Ascending aorta (tissue), 2 donors: ENCODE measurements at regions not wholly inside any gene's neighbourhood (a gene's known extent, or its start where the extent isn't known, plus 50 kb on each side); places are given as distances from the start of the nearest gene placed in this dataset.

Experiments used
- DNase-seq, 2 donors: peaks; one replicate each; pipeline ENCODE4 v3.0.0-alpha.2; 2019; ENCODE audit warnings: low spot score in 2 of 2
- H3K27ac ChIP-seq, 2 donors: fragments of 200-600 bp; sonication (generic); one replicate each; pipeline ENCODE4 v1.5.1; 2016 to 2017; ENCODE audit warnings: mild to moderate bottlenecking in 1 of 2
- H3K27me3 ChIP-seq: fragments of 200-600 bp; sonication (generic); one replicate; pipeline ENCODE4 v1.5.1; 2017
- H3K36me3 ChIP-seq, 2 donors: fragments of 200-600 bp; sonication (generic); one replicate each; pipeline ENCODE4 v1.5.1; 2016
- H3K4me1 ChIP-seq, 2 donors: fragments of 200-600 bp; sonication (generic); one replicate each; pipeline ENCODE4 v1.5.1; 2016 to 2017; ENCODE audit warnings: mild to moderate bottlenecking in 1 of 2
- H3K4me3 ChIP-seq, 2 donors: fragments of 200-600 bp; sonication (generic); one replicate each; pipeline ENCODE4 v1.5.1; 2016 to 2017; ENCODE audit warnings: mild to moderate bottlenecking in 1 of 2
- H3K9me3 ChIP-seq, 2 donors: fragments of 200-600 bp; sonication (generic); one replicate each; pipeline ENCODE4 v1.5.1; 2016
- CTCF ChIP-seq, 3 experiments: fragments of 200-600 bp in 2 of 3; fragments of 450-650 bp in 1 of 3; sonication (generic) in 2 of 3; IDR thresholded peaks; one replicate each; pipeline ENCODE4 v1.5.1; 2016 to 2019; ENCODE audit warnings: antibody characterized with exemption in 3 of 3, mild to moderate bottlenecking in 1 of 3, moderate library complexity in 1 of 3
- intact Hi-C: fragments of 100-400 bp; cut with DNase I; formaldehyde crosslinking; loops from one replicate; pipeline ENCODE4 v1.15.1; 2023

- Histone ChIP-seq H3K4me3 (no peak overlapping the region), H3K9me3 (no peaks in the 10 kb centered on the region), H3K36me3 (no peaks in the 10 kb centered on the region), H3K27me3 (no peaks in the 10 kb centered on the region), H3K4me1 (no peaks in the 10 kb centered on the region), H3K27ac (no peak overlapping the region)
- intact Hi-C loops: no loop called here
- DNase-seq: no peak
- no peak for TF ChIP-seq CTCF (IDR thresholded peaks at IDR 0.05)
Observed at GRCh38 chr4:116397291-116397690, 688.1 kb downstream of the TRAM1L1 start.

- H3K27me3 ChIP-seq: no peaks in the 10 kb centered on the region
- H3K4me1 ChIP-seq: no peaks in the 10 kb centered on the region
- no peaks in the 10 kb centered on the region for H3K9me3 ChIP-seq
- H3K36me3 ChIP-seq: no peaks in the 10 kb centered on the region
- no peak overlapping the region for H3K4me3 ChIP-seq
- TF ChIP-seq CTCF (IDR thresholded peaks at IDR 0.05): no peak
- intact Hi-C loops: no loop called here
- no peak overlapping the region for H3K27ac ChIP-seq
- DNase-seq: no peak
Observed at GRCh38 chr4:116395408-116395807, 690.0 kb downstream of the TRAM1L1 start.

- Histone ChIP-seq H3K27me3 (no peaks in the 10 kb centered on the region), H3K36me3 (no peaks in the 10 kb centered on the region), H3K4me1 (no peaks in the 10 kb centered on the region), H3K27ac (no peak overlapping the region), H3K9me3 (no peaks in the 10 kb centered on the region), H3K4me3 (no peak overlapping the region)
- intact Hi-C loops: no loop called here
- DNase-seq: no peak
- TF ChIP-seq CTCF (IDR thresholded peaks at IDR 0.05): no peak
Observed at GRCh38 chr4:116391020-116391419, 694.4 kb downstream of the TRAM1L1 start.

GRCh38 chr4:116389139-116389538, 696.2 kb downstream of the TRAM1L1 start:
- Histone ChIP-seq H3K9me3 (no peaks in the 10 kb centered on the region), H3K36me3 (no peaks in the 10 kb centered on the region), H3K27ac (no peak overlapping the region), H3K4me3 (no peak overlapping the region), H3K4me1 (no peaks in the 10 kb centered on the region), H3K27me3 (no peaks in the 10 kb centered on the region)
- intact Hi-C loops: no loop called here
- no peak for TF ChIP-seq CTCF (IDR thresholded peaks at IDR 0.05)
- DNase-seq: no peak

DNA sequence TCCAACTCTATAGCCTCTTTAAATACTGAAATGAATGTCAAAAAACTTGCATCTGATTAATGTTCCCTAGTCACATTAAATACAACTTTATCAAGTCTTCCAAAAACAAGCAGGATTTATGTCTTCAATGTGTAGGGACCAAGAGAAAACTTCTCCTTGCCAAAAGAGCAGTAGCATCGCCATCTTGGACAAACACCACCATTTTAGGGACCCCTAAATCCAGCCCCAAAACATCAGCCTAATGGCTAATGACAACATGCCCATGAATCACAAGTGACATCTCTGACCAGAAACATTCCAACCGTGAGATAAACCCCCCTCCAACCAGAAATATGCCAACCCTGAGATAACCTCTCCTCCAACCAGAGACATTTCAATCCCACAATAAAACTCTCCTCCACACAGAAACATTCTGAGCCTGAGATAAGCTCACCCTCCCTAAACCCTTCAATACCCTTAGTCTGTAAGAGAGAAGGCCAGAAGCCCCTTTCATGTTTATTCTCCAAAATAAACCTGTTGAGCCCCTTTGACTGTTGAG, 697.4 kb downstream of the TRAM1L1 start:
- no peak for TF ChIP-seq CTCF (IDR thresholded peaks at IDR 0.05)
- intact Hi-C loops: no loop called here
- H3K4me1 ChIP-seq: no peaks in the 10 kb centered on the region

GRCh38 chr4:116386856-116387255, 698.5 kb downstream of the TRAM1L1 start:
- intact Hi-C loops: no loop called here
- Histone ChIP-seq H3K27ac (no peak overlapping the region), H3K4me1 (no peaks in the 10 kb centered on the region), H3K36me3 (no peaks in the 10 kb centered on the region), H3K27me3 (no peaks in the 10 kb centered on the region), H3K9me3 (no peaks in the 10 kb centered on the region), H3K4me3 (no peak overlapping the region)
- DNase-seq: no peak
- no peak for TF ChIP-seq CTCF (IDR thresholded peaks at IDR 0.05)

More for the DNA sequence above, 697.4 kb downstream of the TRAM1L1 start:
- Histone ChIP-seq H3K36me3 (no peaks in the 10 kb centered on the region), H3K27me3 (no peaks in the 10 kb centered on the region), H3K4me3 (no peak overlapping the region), H3K27ac (no peak overlapping the region), H3K9me3 (no peaks in the 10 kb centered on the region)
- no peak for DNase-seq
